ENCODE measurements at regions not wholly inside any gene's neighbourhood (a gene's known extent, or its start where the extent isn't known, plus 50 kb on each side); places are given as distances from the start of the nearest gene placed in this dataset.

DNA sequence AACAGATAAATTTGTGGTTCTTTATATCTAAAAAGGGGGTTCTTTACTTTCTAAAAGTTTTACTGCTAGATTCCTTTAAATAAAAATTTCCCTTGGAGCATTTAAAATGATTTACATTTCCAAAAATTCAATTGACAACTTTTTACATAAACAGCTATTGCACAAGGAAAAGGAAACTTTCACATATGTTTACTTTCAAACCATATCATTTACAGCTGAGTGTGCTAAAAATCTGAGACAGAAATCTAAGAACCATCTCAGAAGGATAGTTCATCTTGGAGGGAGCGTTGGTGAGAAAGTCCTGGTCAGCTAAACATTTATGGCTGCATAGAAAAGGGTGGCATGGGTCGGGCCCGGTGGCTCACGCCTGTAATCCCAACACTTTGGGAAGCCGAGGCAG is 235.4 kb downstream of the DTWD2 start:
- dilution Hi-C loops (cut with MboI; ENCODE audit: extremely low pct_ligation_motif_present, low sequenced_read_pairs) = no loop called here
- no TSS peak for BruUV-seq (replicated peaks)
- Histone ChIP-seq H3K4me3 (replicated peaks in 1 of 3; ENCODE audit: insufficient read depth in 1 of 3, low read depth in 1 of 3, low read length in 3 of 3) (no peak overlapping the region), H3K9me3 (replicated peaks; ENCODE audit: control insufficient read depth, insufficient read depth, low read length) (no peaks in the 10 kb centered on the region), H3K79me2 (ENCODE audit: control insufficient read depth, insufficient read depth, low read length) (no peaks in the 10 kb centered on the region), H3K4me1 (ENCODE audit: control insufficient read depth, extremely low read depth, insufficient read depth, low read length) (no peaks in the 10 kb centered on the region), H3K27me3 (ENCODE audit: control insufficient read depth in 2 of 2, insufficient read depth in 2 of 2, low read length in 2 of 2) (no peaks in the 10 kb centered on the region), H3K9me1 (replicated peaks; ENCODE audit: control insufficient read depth, extremely low read depth, insufficient read depth, low read length) (no peaks in the 10 kb centered on the region), H3K27ac (ENCODE audit: insufficient read depth, low read depth, low read length) (no peak overlapping the region), H4K20me1 (replicated peaks; ENCODE audit: control insufficient read depth, extremely low read depth, insufficient read depth, low read length) (no peaks in the 10 kb centered on the region), H3K9ac (replicated peaks; ENCODE audit: extremely low read depth, insufficient read depth, low read length) (no peak overlapping the region), H3K4me2 (ENCODE audit: insufficient read depth, low read length) (no peak overlapping the region), H2AFZ (ENCODE audit: low read depth, low read length) (no peak overlapping the region), H3K36me3 (ENCODE audit: control insufficient read depth in 2 of 2, extremely low read depth in 1 of 2, insufficient read depth in 2 of 2, low read length in 2 of 2) (no peaks in the 10 kb centered on the region)
- POLR2A ChIA-PET = no interaction called here
- no peak for TF ChIP-seq MYC (IDR thresholded peaks at IDR 0.05; ENCODE audit: low read depth, low read length)
- TF ChIP-seq GATA2 (IDR thresholded peaks at IDR 0.05; ENCODE audit: insufficient read depth, insufficient read length, low read depth, low read length) = no peak
- no peak for TF ChIP-seq EZH2 (IDR thresholded peaks at IDR 0.05; ENCODE audit: borderline replicate concordance, low read depth, low read length, severe bottlenecking)
- TF ChIP-seq, protein P1, sequence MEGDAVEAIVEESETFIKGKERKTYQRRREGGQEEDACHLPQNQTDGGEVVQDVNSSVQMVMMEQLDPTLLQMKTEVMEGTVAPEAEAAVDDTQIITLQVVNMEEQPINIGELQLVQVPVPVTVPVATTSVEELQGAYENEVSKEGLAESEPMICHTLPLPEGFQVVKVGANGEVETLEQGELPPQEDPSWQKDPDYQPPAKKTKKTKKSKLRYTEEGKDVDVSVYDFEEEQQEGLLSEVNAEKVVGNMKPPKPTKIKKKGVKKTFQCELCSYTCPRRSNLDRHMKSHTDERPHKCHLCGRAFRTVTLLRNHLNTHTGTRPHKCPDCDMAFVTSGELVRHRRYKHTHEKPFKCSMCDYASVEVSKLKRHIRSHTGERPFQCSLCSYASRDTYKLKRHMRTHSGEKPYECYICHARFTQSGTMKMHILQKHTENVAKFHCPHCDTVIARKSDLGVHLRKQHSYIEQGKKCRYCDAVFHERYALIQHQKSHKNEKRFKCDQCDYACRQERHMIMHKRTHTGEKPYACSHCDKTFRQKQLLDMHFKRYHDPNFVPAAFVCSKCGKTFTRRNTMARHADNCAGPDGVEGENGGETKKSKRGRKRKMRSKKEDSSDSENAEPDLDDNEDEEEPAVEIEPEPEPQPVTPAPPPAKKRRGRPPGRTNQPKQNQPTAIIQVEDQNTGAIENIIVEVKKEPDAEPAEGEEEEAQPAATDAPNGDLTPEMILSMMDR (IDR thresholded peaks at IDR 0.05; ENCODE audit: extremely low read depth in 1 of 2, insufficient read depth in 1 of 2, low read depth in 1 of 2, low read length in 2 of 2) = no peak
- TF ChIP-seq POLR2A (IDR thresholded peaks at IDR 0.05; ENCODE audit: low read depth, low read length) = no peak
- no peak for TF ChIP-seq FOS (IDR thresholded peaks at IDR 0.05; ENCODE audit: borderline replicate concordance, insufficient read depth, low read length)
- no peak for TF ChIP-seq POLR2AphosphoS5 (IDR thresholded peaks at IDR 0.05; ENCODE audit: insufficient read depth, low read depth, low read length)
- TF ChIP-seq MAX (IDR thresholded peaks at IDR 0.05; ENCODE audit: insufficient read depth, insufficient read length) = no peak
- no peak for TF ChIP-seq JUN (IDR thresholded peaks at IDR 0.05; ENCODE audit: borderline replicate concordance, insufficient read depth, insufficient read length, low read depth)
- intact Hi-C loops (cut with micrococcal nuclease) = no loop called here
- DNase-seq (ENCODE audit: low read depth, low spot score) (no peak), FAIRE-seq (no peak)
- CTCF ChIA-PET = no interaction called here
